HG03280 (cell line): ENCODE measurements at regions not wholly inside any gene's neighbourhood (a gene's known extent, or its start where the extent isn't known, plus 50 kb on each side); places are given as distances from the start of the nearest gene placed in this dataset.

ENCODE experiments used
- ATAC-seq: cut with Tn5 transposase; IDR thresholded peaks from one replicate; pipeline ENCODE4 v1.9.1; 2021; ENCODE audit warnings: mild to moderate bottlenecking, moderate library complexity; ENCODE audit not compliant: unreplicated experiment

DNA sequence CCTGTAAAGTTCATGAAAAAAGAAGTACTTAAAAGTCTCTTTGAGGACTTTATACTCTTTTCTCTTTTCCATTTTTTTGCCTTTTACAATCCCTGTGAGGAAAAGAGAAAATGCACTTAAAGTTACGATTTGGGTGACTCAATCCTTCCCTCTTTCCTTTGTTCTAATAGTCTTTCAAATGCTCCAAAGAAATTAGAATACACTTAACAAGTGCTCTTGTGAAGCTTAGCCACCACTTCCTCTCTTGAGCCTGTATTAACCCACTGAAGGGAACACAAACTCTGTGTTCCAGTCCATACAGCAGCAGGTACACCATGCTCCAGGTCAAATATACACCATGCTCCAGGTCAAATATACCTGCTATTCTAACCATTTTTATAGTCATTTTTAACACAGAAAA is 581.1 kb upstream of the MGAT4C start:
- no peak for ATAC-seq

DNA sequence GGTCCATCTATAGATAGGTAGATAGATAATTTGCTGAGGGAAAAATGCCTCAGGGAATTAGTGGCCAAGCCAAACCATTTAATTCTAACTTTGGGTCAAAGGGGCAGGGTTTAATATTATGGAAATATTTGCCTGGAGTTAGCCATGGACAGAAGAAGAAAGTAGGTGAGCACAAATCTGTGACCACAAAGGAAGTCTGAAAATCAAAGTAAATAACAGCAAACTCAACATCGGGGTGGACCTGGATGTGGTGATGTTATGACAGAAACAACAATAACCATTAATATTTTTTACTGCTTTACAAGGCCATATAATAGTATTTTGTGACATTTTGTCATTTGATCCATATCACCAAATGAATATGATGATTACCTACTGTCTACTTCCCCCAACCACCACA is 578.0 kb upstream of the MGAT4C start:
- ATAC-seq: no peak

DNA sequence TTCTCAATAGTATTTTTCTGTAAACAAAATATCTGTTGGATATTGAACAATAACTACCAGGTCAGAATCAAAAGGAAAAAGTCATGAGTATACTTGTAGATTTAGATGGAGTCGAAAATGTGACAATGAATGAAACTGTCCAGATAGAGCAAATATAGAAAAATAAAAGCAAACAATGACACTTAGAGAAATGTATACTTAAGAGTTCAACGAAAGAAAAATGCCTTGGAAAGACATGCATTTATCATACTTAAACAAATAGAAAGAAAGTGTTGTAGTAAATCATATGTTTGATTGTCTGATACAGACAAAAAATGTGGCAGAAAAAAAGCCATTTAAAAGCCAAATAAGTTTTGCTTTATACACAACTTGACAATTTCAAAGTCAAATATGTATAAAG is 571.2 kb upstream of the MGAT4C start:
- ATAC-seq: no peak

DNA sequence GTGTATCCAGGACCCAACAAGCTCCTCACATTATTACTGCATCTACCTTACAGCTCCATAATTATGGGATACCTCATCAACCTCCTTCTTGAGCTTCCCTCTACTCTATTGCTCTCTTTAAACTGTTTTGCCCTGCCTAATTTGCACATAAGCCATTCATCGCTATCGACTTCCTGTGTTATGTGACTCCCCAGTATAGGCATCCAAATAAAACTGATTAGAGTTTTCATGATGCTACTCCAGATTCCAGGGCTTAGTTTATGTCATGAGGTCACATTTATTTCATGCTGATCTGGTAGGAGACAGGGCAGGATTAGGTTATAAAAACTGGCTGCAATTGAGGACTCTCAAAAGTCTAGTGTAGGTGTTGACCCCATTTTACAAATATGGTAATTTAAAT is 569.9 kb upstream of the MGAT4C start:
- ATAC-seq: no peak

DNA sequence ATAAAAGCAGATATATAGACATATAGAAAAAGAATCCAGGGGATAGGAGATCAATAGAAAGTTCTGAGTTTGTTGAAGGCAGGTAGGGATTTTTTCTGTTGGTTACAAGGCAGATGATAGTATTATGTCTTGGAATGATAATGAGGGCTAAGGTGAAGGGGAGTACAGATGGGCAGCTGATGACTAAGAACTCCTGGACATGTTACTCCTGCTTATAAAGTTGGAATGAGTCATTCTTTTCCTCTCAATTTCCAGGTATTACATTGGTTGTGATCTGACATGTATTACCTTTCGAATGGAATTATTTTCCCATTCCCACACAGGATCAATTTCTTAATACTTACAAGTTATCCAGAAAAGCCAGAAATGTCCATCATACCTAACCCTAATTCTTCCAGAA is 545.2 kb upstream of the MGAT4C start:
- no peak for ATAC-seq

DNA sequence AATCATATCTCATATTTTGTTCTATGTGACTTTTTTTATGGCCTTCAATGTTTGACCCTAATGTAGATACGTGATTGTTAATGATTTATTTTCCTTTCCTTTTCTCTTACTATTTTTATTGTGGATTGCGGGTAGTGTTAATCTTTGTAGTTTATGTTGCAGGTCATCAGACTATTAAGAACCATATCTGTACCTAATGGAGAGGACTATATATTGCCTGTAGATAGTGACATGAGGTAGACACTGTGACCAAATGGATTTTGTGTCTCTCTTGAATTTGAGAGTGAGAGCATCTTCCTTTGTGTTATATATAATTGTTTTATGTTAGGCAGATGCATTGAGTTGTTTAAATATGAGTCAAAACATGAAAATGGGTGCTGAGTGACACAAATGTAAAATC is 543.4 kb upstream of the MGAT4C start:
- no peak for ATAC-seq

DNA sequence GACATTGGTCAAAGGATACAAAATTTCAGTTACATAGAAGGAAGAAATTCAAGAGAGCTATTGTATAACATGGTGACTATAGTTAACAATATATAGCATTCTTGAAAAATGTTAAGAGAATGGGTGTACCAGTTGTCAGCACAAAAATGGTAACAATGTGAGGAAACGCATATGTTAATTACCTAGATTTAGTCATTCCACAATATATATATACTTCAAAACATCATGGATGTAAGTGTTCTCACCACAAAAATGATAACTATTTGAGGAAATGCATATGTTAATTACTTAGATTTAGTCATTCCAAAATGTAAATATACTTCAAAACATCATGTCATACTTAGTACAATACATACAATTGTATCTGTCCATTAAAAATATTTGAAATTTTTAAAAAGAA is 540.4 kb upstream of the MGAT4C start:
- ATAC-seq: no peak

DNA sequence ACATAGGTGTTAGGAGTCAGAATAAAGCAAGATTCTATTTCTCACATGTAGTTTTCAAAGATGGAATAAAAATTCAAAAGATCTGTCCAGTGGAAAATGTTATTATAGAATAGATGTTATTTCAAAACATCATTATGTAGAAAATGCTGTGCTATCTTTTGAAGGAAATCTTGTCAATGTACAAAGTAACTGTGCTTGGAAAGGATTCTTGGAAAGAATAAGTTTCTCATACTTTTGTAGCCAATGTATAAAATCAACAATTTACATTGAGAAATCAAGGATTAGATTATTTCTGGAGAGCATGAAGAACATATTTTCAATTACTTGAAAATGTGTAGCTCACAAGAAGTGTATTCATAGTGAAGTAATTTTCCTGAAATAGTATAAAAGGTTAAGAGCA is 532.5 kb upstream of the MGAT4C start:
- no peak for ATAC-seq

DNA sequence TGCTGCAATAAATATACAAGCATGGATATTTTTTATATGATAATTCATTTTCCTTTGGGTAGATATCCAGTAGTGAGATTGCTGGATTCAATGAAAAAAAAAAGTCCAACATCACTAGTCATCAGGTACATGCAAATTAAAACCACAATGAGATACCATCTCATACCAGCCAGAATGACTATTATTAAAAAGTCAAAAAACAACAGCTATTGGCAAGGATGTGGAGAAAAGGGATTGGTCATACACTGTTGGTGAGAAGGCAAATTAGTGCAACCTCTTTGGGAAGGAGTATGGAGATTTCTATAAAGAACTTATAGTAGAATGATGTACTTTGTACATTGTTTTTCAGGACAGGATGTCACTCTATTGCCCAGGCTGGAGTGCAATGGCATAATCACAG is 531.2 kb upstream of the MGAT4C start:
- ATAC-seq: no peak

DNA sequence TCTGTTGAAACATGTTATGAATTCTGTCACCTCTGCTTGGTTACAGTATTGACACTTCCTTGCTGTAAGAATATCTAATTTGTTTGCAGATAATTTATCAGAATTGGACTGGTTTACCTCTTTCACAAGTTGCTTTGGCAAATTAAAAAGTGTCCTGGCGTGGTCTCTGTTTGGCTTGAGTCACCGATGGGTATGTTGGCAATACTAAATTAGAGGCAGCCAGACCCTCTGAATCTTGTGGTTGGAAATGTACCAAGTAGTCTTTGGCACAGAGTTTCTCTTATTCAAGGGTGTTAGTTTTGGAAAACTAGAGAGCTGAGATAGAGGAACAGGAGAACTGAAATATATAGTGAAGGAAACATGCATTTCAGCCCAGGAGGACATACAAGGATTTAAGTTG is 521.1 kb upstream of the MGAT4C start:
- ATAC-seq: no peak

DNA sequence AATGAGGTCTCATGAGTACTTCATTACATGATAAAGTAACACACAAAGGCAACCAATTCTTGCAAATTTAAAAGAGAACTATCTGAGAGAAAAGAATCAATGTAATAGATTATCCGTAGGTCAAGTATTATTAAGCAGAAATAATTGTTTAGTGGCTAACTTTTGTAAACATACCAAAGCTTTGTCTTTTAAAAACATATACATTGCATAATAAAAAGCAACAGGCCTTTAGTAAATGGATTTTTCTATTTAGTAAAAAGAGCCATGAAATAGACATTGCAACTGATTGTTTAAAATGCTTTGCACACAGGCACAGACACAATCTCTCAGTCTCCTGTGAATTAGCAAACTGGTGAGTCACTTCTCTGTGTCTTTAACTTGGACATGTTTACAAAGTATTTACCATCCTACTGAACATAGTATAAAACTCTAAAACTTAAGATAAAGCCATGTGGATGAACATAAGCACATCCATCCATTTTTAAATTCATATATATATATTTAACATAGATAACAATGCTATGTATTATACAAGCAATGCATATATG is 518.7 kb upstream of the MGAT4C start:
- no peak for ATAC-seq

DNA sequence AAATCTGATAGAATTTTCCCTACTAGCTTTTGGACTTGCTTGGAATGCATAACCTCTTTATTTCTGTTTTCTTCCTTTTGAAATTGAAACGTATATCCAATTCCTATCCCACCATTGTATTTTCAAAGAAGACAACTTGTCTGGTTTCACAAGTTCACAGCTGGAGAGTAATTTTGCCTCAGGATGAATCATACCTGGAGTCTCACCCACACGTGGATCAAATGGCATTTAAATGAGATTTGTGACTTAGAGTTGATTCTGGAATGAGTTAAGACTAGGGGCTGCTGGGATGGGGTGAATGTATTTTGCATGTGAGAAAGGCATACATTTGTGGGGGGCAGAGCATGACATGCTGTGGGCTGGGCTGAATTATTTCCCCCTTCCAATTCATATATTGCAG is 516.5 kb upstream of the MGAT4C start:
- ATAC-seq: no peak

DNA sequence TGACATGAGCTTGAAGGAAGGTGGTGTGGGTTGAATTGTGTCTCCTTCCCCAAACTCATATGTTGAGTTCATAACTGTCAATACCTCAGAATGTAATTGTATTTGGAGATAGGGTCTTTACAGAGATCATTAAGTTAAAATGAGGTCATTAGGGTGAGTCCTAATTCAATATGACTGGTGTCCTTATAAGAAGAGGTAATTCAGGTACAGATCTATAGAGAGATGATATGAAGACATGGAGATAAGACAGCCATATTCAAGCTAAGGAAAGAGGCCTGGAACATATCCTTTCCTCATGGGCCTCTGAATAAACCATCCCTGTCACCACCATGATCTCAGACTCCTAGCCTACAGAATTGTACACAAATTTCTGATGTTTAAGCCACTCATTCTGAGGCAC is 514.7 kb upstream of the MGAT4C start:
- no peak for ATAC-seq

DNA sequence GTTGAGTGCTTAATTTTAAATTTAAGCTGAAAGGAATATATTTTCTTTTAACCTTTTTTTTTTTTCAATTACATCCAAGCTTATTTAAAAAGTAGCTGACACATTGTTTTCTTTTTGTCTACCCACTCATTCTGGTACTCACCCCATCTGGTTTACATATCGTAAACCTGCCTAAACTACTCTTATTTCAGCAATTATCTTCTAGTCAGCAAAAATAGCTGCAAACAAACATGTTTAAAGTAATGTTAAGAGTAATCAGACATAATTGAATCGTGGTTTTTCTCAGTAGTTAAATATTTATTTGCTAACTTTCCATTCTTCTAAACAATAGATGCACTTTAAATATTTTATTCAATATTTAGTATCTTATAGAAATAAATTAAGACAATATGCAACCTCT is 492.7 kb upstream of the MGAT4C start:
- no peak for ATAC-seq

DNA sequence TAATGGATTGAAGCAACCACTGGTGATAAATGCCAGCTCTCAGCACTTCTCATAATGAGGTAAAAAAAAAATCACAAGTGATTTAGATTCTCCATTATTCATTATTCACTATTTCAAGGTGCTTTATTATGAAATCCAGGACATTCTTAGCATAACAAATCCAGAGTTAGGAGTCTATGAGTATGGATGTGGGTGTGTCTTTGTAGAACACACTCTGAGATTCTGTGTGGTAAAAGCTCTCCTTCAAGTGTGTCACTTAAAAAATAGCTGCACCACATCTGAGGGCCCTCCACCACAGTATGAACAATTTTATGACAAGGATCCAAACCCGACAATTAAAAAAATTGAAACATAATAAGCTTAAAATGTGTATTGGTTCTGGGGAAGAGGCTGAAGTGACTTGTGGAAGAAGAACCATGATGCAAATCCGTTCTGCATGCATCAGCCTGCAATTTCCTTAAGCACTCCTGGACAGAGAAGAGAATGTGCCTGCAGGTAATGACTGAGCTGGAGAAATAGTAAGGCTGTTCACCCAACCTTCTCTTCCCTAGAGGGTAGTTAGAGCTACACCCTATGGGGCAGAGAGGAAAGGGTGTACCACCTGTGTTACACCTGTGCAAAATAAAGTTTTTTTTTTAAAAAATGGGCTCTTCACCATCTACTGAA is 488.5 kb upstream of the MGAT4C start:
- no peak for ATAC-seq

DNA sequence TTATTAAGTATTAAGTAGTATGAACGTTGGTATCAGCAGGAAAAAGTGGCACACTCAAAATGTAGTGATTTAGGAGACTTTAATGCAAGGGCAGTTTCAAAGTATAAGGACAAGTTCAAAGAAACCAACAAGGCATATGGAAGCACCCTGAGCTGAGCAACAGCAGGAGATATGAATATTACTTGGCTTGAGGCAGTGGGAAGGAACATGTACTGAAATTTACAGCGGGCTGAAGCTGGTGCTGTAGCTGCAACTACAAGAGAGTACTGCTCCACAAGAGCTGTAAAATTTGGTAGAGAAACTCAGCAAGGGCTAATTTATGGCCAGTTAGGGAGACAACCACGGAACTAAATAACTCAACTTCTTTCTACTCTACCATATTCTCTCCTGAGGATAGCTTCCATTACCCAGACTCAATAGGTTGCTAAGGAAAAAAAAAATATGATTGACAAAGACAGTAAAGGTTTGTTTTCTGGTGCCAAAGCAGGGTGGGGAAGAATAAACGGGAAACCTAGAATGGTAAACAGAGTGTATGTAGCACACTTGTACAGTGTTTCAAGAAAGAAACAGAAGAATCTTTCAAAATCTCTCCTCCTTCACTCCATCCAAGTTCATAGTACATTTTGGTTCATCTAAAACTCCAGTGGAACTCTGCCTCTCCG is 487.8 kb upstream of the MGAT4C start:
- no peak for ATAC-seq

DNA sequence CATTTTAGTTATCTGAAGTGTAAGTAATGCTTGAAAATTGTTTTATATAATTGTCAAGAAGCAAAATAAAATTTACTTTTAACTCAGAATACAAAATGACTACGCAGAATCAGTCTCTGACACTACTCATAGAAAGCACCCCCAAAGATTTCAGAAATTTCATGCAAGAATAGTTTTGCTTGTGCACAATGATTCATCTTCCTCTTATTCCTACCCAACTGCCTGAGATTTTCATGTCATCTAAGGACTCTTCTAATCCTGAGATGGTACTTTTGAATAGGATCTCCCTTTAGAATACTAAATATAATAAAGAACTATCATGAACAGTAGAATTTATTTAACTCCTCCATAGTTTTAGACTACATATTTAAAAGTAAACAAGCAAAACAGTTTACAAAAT is 485.3 kb upstream of the MGAT4C start:
- no peak for ATAC-seq

DNA sequence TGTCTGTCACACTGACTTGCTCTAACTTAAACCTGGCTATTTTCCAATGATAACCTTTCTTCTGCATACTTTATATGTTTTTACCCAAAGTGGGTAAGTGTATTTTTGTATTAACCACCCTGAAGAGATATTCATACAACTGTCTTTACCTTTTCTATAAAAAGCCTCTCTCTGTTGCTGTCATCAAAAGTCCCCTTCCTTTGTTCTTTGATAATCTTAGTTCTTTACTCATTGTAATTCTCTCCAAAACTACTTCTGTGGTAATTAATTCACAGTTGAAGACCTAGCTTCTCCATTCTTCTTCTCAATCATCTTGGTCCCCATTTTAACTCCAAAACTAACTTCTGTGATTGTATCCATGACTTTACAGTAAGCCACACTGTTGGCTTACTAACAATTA is 479.7 kb upstream of the MGAT4C start:
- ATAC-seq: no peak

DNA sequence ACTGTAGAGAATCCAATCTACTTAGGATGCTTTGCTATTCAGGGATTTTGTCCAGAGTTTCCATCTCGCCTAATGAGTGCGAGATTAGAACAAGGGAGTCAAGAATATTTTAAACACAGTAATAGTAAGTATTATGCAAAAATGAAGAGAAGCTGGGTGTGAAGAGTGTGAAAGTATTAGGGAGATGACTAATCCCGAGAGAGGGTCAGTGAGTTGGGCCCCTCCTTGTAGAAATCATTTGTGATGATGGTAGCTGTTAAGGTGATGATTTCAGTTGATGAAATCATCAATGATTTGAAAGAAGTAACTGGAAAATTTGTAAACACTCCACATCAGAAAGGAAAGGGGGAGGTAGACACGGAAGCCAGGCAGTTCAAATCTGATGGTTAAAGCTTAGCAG is 478.9 kb upstream of the MGAT4C start:
- no peak for ATAC-seq

DNA sequence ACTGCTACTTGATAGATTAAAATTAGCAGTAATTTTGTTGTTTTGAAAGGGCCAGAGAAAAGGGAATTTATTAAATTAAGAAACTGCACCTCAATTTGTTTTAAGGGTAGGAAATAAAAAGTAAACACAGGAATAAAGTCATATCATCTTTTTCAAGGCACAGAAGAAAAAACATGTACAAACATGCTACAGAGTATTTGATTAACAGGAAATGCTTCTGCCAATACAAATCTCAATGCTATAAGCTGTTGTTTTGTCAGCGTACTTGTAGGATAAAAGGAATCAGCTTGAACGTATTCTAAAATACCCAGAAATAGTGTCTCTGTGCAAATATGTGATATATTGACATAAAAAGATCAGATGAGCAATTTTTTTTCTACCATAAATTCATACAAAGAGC is 474.0 kb upstream of the MGAT4C start:
- no peak for ATAC-seq

DNA sequence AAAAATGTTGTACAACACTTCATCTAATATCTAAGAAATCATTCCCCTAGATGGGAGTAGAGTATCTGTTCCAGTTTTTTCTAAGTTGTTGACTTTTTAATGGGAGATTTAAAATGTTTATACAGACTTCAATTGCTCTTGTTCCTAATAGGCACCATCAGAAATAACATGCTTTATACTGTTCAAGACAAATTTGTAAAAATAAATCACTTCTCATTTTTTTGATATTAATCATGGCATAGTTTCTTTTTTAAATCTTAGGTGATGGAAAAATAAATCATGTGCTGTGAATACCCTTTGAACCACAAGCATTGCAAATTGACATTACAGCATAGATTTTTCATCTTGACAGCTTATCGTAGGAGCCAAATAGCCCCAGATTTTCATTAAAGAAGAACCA is 473.5 kb upstream of the MGAT4C start:
- ATAC-seq: no peak

DNA sequence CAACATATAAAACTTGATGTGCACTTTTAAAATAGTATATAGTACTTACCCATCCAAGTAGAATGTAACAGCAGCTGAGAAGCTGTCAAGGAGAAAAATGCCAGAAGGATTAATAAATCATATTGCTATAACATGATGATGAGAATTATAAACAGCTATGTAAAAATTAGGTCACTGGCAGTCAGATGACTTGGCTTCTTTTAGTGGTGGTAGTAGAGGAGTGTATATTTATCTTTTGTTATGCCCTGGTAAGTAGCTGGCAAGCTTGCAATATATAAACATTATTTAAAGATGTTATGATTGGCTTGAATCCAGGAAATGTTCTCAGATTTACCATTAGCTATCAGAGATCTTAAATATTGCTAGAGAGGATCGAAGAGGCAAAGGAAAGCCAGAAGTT is 471.0 kb upstream of the MGAT4C start:
- no peak for ATAC-seq

DNA sequence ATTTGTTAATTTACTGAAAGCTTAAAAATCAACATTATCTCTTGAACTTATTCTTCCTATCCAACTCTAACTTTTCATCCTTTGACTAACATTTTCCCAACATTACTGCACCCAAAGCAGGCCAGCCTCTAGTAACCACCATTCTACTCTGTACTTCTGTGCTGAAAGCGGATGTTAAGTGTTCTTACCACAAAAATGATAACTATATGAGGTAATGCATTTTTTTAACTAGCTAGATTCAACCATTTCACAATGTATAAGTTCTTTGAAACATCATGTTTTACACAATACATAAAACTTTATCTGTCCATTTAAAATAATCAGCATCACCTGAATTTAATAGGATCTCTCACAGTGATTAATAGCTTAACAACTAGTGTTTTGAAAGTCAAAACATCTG is 468.5 kb upstream of the MGAT4C start:
- ATAC-seq: no peak
